GM18507 (cell line): ENCODE measurements at regions not wholly inside any gene's neighbourhood (a gene's known extent, or its start where the extent isn't known, plus 50 kb on each side); places are given as distances from the start of the nearest gene placed in this dataset.

Experiments
- DNase-seq: peaks from one replicate; pipeline ENCODE4 v3.0.0; 2011; ENCODE audit warnings: low read depth; ENCODE audit not compliant: insufficient read length; ENCODE audit errors: extremely low spot score
- FAIRE-seq: peaks from 2 replicates; lab custom pipeline; 2011; peaks lifted over from hg19 to GRCh38; lab: Jason Lieb, UNC

DNA sequence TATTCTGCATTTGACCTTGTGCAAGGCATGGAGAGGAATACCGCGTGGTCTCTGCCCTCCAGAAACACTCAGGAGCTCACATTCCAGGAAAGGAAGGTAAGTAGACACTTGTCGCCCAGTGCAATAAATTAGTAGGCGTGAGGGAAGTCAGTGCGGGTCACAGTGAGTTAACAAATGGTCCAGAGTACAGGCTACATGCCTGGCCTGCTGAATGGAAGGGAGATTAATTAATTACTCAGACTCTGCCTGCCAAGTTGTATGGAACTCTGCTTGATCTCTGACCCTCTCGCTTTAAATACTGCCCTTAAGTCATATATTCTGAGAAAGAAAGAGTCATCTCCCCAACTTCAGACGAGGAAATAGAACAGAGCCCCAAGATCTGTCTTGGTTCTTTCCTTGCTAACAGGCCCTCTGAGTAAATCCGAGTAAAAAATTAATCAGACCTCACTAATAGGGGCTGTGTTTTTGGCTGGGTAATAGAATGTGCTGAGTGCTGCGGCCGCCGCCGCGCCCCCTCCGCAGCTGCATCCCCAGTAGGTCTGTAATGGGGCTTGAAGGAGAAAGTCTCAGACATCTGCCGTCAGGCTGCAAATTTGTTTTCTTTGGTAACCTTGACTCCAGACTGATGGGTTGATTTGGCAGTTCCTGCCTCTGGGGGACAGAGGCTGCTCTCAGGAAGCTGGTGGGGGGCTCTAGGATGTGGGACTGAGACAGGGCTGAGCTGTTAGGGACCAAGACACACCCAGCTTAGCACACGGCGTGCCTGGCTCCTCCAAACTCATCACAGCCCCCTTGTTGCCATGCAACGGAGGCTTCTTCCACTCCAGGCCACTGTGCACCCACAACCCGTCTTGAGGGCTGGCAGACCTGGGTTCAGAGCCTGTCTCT lies 144.4 kb downstream of the NSG2 start:
- FAIRE-seq (no peak), DNase-seq (no peak)

DNA sequence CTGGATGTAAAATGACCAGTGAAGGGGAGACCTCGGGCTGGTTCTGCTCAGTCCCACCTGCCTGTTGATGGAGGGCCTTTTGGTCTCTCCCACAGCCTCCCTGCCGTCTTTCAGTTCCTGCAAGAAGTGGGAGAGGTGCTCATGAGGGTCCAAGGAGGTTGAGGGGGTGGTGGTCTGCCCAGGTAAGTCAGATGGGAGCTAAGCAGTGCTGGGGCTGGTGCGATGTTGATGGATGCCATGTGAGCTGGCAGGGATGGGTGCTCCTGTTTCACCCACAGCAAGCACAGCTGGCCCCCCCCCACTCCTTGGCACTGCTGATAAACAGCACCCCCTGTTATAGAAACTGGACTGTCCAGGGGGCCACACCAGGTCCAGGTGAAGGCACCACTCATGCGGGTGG lies 145.6 kb downstream of the NSG2 start:
- DNase-seq: no peak
- FAIRE-seq: no peak

DNA sequence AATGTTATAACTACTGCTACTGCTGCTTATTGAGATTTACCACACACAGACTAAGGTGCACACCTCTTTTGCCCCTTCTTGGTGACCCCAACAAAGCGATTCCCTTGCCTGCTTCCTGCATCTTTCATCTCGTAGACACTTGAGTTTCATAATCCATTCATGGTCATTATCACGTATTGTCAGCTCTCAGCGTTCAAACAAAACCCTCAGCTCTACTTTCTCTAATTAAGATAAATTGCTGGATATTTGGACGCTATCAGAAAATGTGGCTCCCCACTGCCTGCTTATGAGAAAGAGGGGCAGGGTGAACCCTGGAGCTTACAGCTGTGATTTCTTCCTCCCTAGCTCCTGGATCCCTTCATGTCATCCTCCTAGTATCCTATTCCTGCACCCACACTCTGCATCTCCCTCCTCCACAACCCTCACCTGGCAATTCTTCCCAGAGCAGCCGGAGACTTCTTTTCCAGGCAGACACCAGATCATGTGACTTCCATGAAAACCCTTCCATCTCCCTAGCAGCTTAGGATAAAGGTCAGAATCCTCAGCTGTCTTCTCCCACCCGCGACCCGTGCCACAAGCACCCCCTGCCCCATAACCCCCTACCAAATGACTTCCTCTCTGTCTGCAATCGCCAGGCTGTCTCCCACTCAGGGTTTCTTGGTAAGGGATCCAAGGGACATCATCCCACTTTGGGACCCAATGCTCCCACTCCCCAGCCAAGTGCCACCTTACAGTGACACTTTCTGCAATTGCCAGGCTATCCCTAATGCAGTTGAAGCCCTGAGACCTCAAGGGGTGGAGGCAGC lies 146.5 kb downstream of the NSG2 start:
- DNase-seq (no peak), FAIRE-seq (no peak)

DNA sequence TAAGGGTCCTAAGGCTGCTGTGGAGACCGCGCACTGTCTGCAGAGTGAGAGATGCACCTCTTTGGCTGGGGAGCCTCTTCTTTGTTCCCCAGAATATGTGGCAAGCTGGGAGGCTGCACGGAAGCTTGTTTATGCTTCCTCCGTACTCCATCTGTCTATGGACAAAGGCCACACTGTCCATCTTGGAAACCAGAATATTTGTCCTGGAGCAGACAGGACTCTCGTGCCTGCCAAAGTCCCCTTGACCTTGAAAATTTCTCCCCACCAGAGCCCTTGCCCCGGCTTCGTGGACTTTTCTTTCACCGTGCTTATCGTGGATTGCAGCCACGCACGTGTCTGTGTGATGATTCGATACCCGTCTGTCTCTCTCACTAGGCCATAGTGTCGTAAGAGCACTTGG lies 147.4 kb downstream of the NSG2 start:
- no peak for FAIRE-seq
- no peak for DNase-seq

DNA sequence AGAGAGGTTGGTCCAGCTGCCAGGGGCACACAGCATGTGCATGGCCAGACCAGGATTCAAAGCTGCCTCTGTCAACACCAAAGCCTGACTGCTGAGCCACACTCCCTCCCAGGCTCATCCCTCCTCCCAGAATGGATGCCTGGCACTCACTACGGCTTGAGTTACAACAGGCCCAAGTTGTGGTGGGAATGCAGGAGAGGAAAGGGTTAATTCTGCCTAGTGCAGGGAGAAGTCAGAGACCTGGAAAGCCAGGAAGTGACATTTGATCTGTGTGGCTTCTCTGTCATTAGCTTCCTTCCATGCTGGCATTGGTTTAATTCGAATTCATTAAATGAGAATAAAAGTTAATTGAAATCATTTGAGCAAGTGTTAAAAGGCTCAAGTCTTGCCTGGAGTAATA lies 150.0 kb downstream of the NSG2 start:
- DNase-seq: no peak
- FAIRE-seq: no peak

DNA sequence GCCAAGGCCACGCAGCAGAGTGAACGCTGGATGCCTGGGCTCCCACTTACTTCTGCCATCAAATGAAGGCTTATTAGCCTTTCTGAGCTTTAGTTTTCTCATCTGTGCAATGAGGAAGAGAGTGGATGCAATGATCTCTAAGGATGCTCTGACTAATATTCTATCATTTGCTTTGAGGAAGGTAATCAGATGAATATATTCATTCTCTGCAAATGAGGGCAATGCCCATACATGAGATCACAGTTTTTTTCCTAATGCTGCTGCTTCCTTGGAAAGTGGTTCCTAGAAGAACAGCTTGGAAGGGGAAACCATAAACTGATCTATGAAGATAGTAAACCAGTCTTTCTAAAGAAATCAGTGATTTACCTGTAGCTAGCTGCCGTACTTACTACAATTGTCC lies 152.4 kb downstream of the NSG2 start:
- FAIRE-seq (no peak), DNase-seq (no peak)

DNA sequence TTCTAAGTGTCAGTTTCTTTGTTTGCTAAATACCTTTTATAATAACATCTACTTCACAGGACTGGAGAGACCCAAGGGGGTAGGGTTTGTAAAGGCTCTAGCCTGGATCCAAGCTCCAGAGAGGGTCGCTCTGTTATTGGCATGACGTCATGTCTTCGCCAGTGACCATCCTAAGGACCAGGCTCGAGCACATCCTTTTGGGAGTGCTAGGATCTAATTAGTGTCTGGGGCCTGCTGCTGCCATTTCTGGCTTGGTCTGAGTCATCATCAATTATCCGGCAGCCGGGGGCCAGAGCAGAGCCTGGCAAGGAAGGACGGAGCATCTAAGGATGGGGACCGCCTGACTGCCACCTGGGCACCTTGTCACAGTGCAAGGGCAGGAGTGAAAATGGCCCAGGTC lies 153.0 kb downstream of the NSG2 start:
- DNase-seq: no peak

DNA sequence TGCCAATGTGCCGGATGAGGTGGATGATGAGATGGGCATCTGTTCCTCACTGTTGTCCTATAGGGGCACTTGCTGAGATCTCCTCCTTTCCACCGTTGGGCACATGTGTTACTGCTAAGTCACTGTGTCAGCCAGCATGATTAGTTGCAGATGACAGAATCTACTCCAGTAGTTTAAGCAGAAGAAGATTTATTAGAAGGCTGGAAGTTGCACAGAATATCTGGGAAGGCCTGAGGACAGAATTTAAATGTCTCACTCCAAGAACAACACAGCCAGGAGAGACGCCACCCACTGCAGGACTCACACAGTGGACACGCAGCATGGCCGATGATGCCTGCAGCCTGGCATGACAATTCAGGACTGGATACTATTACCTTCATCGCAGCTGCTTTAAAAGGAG lies 157.5 kb downstream of the NSG2 start:
- no peak for FAIRE-seq

More for the DNA sequence above, 153.0 kb downstream of the NSG2 start:
- no peak for FAIRE-seq

DNA sequence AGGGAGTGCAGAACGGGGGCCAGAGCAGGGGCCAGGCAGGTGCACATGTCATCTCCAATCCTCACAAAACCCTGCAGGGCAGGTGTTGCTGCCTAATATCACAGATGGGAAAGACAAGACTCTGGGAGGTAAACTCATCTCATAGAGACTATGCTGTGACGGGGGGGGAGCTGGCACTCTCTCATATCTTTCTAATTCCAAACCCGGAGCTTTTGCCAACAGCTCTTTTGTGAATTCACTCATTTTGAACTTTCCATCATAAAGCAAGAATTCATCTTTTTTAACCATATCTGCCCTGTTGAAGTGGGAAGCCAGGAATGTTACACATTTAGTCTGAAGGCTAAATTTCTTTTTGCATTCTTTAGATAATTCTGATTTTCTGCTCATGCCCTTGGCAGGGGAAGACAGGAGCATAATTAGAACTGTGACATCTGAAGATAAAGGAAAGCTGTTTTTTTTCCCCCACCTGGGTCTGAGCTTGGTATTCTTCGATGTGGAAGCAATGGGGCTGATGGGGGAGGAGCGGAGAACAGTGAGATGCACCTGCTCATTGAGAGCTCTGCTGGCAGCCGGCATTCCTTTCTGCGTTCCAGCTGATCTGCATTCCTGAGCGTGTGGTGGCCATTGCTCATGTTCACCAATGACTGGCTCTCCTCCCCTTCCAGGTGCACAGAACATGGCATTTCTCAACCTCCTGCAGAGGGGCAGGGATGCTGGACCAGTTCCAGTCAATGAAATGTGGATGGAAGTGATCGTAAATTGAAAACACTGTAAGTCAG lies 159.2 kb downstream of the NSG2 start:
- FAIRE-seq (no peak), DNase-seq (no peak)

More for the DNA sequence above, 157.5 kb downstream of the NSG2 start:
- DNase-seq: no peak

DNA sequence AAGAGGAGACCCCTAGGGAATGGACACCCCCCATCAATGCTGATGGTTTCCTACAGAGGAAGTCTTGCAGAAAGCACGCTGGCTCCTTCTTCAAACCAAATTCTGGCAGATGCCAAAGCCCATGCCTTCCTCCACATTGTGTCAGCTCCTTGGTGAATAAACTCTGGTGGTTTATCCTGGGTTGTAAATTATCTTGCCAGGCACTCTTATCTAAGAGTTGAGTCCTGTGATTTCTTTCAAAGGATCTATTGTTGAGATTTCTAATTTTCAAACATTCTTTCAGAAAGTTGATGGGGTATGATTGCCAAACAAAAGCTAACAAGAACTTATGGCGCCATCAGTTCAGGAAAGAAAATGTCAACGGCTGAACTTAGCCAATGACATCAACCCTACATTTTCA lies 160.4 kb downstream of the NSG2 start:
- FAIRE-seq: no peak

DNA sequence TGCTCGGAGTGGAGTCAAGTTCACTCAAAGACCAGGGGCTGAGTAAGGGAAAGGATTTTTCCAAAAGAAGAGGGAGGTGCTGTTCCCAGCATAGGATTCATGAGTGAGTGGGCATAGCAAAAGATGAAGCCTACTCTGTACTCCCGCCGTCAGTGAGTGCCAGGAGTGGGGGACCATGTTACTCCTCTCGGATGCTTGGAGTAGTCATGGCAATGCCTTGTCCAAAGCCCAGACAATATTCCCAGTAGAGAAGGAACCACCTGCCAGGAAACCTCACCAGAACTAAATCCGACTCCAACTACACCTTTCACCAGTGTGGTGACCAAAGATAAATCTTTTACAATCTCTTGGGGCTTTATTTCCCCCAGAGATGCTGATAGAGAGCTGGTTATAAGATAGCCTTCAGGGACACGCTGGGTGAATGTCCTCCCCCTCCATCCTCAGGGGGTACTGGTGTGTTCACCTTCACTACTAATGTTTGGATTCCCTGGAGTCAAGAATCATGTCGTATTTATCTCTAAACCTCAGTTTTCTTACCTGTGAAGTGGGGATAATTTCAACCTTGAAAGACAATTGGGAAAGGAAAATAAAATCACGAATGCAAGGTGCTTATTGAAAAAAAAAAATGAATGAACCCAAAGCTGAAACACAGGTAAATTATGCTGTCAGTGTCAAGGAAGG lies 165.2 kb downstream of the NSG2 start:
- FAIRE-seq: no peak
- DNase-seq: no peak

More for the DNA sequence above, 160.4 kb downstream of the NSG2 start:
- no peak for DNase-seq

DNA sequence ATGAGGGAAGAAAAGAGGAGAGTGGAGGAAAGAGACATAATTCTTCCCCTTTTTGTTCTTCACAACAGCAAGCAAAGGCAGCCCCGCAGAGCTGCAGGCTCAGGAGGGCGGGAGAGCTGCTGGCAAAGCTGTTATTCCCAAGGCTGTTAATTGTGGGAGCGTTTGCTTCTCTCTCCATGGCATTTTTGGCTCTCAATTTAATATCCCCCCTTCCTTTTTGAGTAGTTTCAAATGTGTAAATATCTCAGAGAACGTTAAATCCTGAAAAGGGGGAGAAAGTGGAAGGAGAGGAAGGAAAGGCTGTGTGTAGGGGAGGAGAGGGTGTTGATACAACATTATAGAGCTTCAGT lies 165.7 kb downstream of the NSG2 start:
- DNase-seq: no peak
- FAIRE-seq: no peak

DNA sequence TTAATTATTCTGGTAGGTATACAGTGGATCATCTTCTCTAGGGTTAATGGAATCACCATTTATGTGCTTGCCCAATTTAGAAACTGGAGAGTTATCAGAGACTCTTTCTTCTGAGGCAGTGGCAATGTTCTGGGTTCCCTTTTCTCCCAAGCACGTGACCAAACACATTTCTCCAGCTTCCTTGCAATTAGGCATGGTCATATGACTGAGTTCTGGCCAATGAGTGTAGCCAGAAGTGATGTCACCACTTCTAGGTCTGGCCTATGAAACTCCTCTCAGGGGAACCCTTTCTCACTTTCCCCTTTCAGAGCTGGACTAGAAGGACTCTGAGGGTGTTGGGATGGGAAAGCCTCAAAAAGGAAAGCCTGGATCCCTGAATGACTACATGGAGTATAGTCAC lies 172.0 kb downstream of the NSG2 start:
- DNase-seq (no peak), FAIRE-seq (no peak)

DNA sequence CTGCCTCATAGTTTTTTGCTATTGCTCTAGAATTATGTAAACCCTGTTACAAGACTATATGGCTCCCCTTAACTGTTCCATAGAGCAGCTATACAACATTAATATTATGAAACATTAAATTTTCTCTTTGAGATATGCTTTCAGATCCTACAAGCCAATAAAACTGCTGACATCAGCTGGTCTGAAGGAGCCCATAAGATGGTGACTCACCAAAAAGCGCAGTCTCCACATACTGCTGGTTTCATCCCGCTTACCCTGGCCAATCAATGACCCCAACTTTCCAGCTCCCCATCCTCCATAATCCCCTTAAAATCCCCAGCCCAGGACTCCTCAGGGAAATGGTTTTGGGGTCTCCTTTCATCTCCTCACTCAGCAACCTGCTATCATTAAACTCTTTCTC lies 172.7 kb downstream of the NSG2 start:
- no peak for DNase-seq
- FAIRE-seq: no peak

DNA sequence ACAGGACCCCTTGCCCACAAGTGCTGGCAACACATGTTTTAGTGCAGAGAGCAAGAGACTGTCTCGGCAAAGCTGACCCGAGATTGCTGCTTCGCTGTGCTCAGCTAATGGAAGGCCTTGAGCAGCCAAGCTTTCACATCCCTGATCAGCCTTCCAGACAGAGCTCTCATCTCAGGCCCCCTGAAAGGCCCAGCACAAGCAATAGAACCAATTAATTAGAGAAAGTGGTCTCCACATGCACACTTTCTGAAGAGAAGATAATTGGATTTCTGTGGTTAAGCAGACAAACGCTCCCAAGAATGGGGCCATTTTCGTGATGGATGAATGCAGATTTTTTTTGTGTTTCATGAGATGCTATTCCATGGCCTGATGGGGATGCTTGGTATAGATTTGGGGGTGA lies 174.9 kb downstream of the NSG2 start:
- DNase-seq (no peak), FAIRE-seq (no peak)

DNA sequence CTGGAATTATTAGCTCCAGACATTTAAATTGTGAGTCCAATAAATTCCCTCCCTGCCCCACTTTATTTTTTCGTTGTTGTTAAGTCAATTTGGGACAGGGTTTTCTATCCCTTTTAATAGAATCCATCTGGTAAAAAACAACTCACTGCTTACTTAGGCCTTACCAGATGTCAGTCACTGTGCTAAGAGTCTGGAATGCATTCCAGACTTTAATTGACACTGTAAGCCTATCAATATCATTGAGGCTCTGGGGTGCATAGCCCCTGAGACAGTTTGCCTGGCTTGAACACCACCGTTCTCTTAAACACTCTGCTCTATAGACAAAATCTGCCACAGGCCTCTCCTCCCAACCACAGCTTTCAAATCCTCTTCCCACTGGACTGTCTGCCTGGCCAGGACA lies 175.9 kb downstream of the NSG2 start:
- DNase-seq (no peak), FAIRE-seq (no peak)

DNA sequence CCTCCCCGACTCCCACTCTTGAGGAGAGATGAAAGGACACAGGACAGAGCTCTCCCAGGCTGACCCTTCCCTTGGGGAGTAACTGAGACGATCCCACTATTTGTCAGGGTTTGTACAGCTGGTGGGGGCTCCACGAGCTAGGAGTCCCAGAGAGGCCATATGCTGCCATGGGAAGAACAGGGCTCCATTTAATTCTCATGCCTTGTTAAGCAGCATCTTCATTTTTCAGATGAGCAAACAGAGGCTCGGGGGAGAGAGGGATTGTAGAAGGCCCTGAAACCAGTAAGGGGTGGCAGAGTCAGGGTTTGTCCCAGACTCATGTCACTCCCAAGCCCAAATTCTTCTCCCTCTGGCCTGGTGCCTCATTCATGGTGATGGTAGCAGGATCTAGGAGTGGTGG lies 176.4 kb downstream of the NSG2 start:
- DNase-seq: no peak
- FAIRE-seq: no peak

DNA sequence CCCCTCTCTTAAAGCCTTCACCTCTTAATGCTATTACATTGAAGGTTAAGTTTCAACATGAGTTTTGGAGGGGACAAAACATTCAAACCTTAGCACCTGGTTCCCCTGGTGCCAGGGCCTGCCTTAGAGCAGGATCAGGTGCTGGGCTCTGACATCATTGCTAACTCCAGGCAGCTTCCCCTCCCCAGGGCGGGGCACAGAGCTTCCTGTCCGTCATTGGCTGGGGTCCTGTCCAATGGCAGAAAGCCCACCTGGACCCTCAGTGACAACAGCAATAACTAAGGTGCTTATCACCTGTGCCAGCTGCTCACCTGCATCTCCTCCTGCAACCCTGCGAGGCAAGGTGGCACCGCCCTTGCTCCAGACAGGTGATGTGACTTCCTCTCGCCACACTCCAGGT lies 177.4 kb downstream of the NSG2 start:
- no peak for DNase-seq
- FAIRE-seq: no peak

DNA sequence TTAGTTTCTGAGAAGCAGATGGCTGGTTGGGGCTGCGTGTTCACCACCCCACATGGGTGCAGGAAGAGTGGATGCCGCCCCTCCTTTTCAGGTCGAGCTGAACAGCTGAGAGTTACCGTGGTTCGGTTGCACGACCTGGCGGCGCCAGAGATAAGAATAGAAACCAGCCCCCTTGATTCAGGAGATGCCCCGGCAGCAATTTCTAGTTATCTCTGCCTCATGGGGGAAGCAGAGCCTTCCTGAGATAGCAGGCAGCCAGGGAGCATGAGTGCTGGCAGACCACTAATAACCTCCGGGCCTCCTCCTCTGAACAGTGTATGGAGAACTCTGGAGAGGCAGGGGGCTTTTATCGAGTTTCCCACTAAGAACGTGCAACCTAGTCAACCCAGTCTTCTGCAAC lies 177.8 kb downstream of the NSG2 start:
- DNase-seq (no peak), FAIRE-seq (no peak)

DNA sequence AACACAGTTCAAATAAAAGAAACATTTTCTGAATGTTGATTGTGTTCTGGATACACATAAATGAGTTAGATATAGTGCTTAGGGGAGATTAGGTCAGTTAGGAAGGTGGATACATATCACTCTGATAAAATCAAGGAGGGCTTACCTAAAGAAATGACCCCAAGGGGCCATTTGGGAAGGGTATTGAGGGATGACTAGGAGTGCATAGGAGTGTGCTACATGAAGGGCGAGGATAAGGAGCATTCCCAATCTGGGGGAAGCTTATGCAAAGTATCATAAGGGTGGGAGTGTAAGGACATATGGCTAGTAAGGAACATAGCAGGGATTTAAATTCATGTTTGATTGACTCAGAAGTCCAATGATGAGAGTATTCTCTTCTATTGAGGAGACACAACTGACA lies 183.6 kb downstream of the NSG2 start:
- DNase-seq (no peak), FAIRE-seq (no peak)
